Uterus (tissue), 2 donors: ENCODE measurements at regions not wholly inside any gene's neighbourhood (a gene's known extent, or its start where the extent isn't known, plus 50 kb on each side); places are given as distances from the start of the nearest gene placed in this dataset.

Experiments
- CTCF ChIP-seq, 4 experiments: fragments of 200-600 bp in 2 of 4; fragments of 450-650 bp in 2 of 4; sonication (generic) in 2 of 4; IDR thresholded peaks; one replicate each; pipeline ENCODE4 v1.5.1; 2016 to 2019; ENCODE audit warnings: antibody characterized with exemption in 4 of 4, mild to moderate bottlenecking in 2 of 4, moderate library complexity in 1 of 4
- POLR2A ChIP-seq, 2 donors: fragments of 450-650 bp; IDR thresholded peaks; one replicate each; pipeline ENCODE4 v1.6.1; 2016; ENCODE audit warnings: antibody characterized with exemption in 2 of 2, mild to moderate bottlenecking in 1 of 2, moderate library complexity in 1 of 2

- TF ChIP-seq CTCF (IDR thresholded peaks at IDR 0.05) (no peak), POLR2A (IDR thresholded peaks at IDR 0.05) (no peak)
Measured at GRCh38 chr2:16013359-16013911, 73.1 kb downstream of the MYCN start.
